Lower leg skin (tissue), 3 donors: ENCODE measurements at regions not wholly inside any gene's neighbourhood (a gene's known extent, or its start where the extent isn't known, plus 50 kb on each side); places are given as distances from the start of the nearest gene placed in this dataset.

ENCODE experiments used
- CTCF ChIP-seq, 3 donors: fragments of 450-650 bp; IDR thresholded peaks; one replicate each; pipeline ENCODE4 v1.5.1; 2016; ENCODE audit warnings: antibody characterized with exemption in 3 of 3, mild to moderate bottlenecking in 3 of 3, moderate library complexity in 2 of 3
- POLR2A ChIP-seq, 2 donors: fragments of 450-650 bp; IDR thresholded peaks; one replicate each; pipeline ENCODE4 v1.6.1; 2016 to 2017; ENCODE audit warnings: antibody characterized with exemption in 2 of 2, mild to moderate bottlenecking in 1 of 2, moderate library complexity in 1 of 2

- TF ChIP-seq CTCF (IDR thresholded peaks at IDR 0.05) (no peak), POLR2A (IDR thresholded peaks at IDR 0.05) (no peak)
Observed at GRCh38 chr2:62314291-62314690, 118.4 kb downstream of the B3GNT2 start.
